ENCODE measurements at regions not wholly inside any gene's neighbourhood (a gene's known extent, or its start where the extent isn't known, plus 50 kb on each side); places are given as distances from the start of the nearest gene placed in this dataset.

GRCh38 chrX:6472652-6473342 lies 62.1 kb downstream of the VCX3A start:
- no peak for DNase-seq (ENCODE audit: low spot score)
- in situ Hi-C loops (cut with HindIII; ENCODE audit: low sequenced_read_pairs): no loop called here

- in situ Hi-C loops (cut with HindIII; ENCODE audit: low sequenced_read_pairs): no loop called here
- DNase-seq (ENCODE audit: low spot score): no peak
These were observed 66.2 kb downstream of the VCX3A start for GRCh38 chrX:6468706-6469105.

GRCh38 chrX:6465756-6466155 lies 69.2 kb downstream of the VCX3A start:
- in situ Hi-C loops (cut with HindIII; ENCODE audit: low sequenced_read_pairs): no loop called here
- DNase-seq (ENCODE audit: low spot score): no peak

- in situ Hi-C loops (cut with HindIII; ENCODE audit: low sequenced_read_pairs): no loop called here
- no peak for DNase-seq (ENCODE audit: low spot score)
These were observed 70.2 kb downstream of the VCX3A start for GRCh38 chrX:6464726-6465125.

- in situ Hi-C loops (cut with HindIII; ENCODE audit: low sequenced_read_pairs): no loop called here
- no peak for DNase-seq (ENCODE audit: low spot score)
These were observed 73.9 kb downstream of the VCX3A start for GRCh38 chrX:6460893-6461490.

GRCh38 chrX:6456196-6456595 lies 78.7 kb downstream of the VCX3A start:
- no peak for DNase-seq (ENCODE audit: low spot score)
- in situ Hi-C loops (cut with HindIII; ENCODE audit: low sequenced_read_pairs): no loop called here

GRCh38 chrX:6449946-6450345 lies 85.0 kb downstream of the VCX3A start:
- DNase-seq (ENCODE audit: low spot score): no peak
- in situ Hi-C loops (cut with HindIII; ENCODE audit: low sequenced_read_pairs): no loop called here

GRCh38 chrX:6448003-6448402 lies 86.9 kb downstream of the VCX3A start:
- in situ Hi-C loops (cut with HindIII; ENCODE audit: low sequenced_read_pairs): no loop called here
- DNase-seq (ENCODE audit: low spot score): peak; percentile 50

GRCh38 chrX:6446582-6446981 lies 88.3 kb downstream of the VCX3A start:
- DNase-seq (ENCODE audit: low spot score): no peak
- in situ Hi-C loops (cut with HindIII; ENCODE audit: low sequenced_read_pairs): no loop called here

GRCh38 chrX:6440648-6441047 lies 94.3 kb downstream of the VCX3A start:
- DNase-seq (ENCODE audit: low spot score): no peak
- in situ Hi-C loops (cut with HindIII; ENCODE audit: low sequenced_read_pairs): no loop called here

- in situ Hi-C loops (cut with HindIII; ENCODE audit: low sequenced_read_pairs): no loop called here
- DNase-seq (ENCODE audit: low spot score): no peak
These were observed 102.7 kb downstream of the VCX3A start for GRCh38 chrX:6432226-6432625.

GRCh38 chrX:6407542-6407941 lies 127.4 kb downstream of the VCX3A start:
- no peak for DNase-seq (ENCODE audit: low spot score)
- in situ Hi-C loops (cut with HindIII; ENCODE audit: low sequenced_read_pairs): no loop called here

- in situ Hi-C loops (cut with HindIII; ENCODE audit: low sequenced_read_pairs): no loop called here
- no peak for DNase-seq (ENCODE audit: low spot score)
These were observed 148.1 kb downstream of the VCX3A start for GRCh38 chrX:6386837-6387236.

GRCh38 chrX:6384921-6385320 lies 150.0 kb downstream of the VCX3A start:
- no peak for DNase-seq (ENCODE audit: low spot score)
- in situ Hi-C loops (cut with HindIII; ENCODE audit: low sequenced_read_pairs): no loop called here

GRCh38 chrX:6384371-6384770 lies 150.5 kb downstream of the VCX3A start:
- in situ Hi-C loops (cut with HindIII; ENCODE audit: low sequenced_read_pairs): no loop called here
- peak; percentile 1 for DNase-seq (ENCODE audit: low spot score)

GRCh38 chrX:6383917-6384316 lies 151.0 kb downstream of the VCX3A start:
- in situ Hi-C loops (cut with HindIII; ENCODE audit: low sequenced_read_pairs): no loop called here
- DNase-seq (ENCODE audit: low spot score): no peak

- in situ Hi-C loops (cut with HindIII; ENCODE audit: low sequenced_read_pairs): no loop called here
These were observed 151.4 kb downstream of the VCX3A start for GRCh38 chrX:6383488-6383887.

GRCh38 chrX:6382284-6382683 lies 152.6 kb downstream of the VCX3A start:
- in situ Hi-C loops (cut with HindIII; ENCODE audit: low sequenced_read_pairs): no loop called here
- DNase-seq (ENCODE audit: low spot score): no peak

More at GRCh38 chrX:6383488-6383887, 151.4 kb downstream of the VCX3A start:
- no peak for DNase-seq (ENCODE audit: low spot score)

GRCh38 chrX:6377103-6377764 lies 148.6 kb upstream of the NLGN4X start:
- in situ Hi-C loops (cut with HindIII; ENCODE audit: low sequenced_read_pairs): no loop called here
- no peak for DNase-seq (ENCODE audit: low spot score)

- in situ Hi-C loops (cut with HindIII; ENCODE audit: low sequenced_read_pairs): no loop called here
- no peak for DNase-seq (ENCODE audit: low spot score)
These were observed 145.9 kb upstream of the NLGN4X start for GRCh38 chrX:6374556-6374955.

GRCh38 chrX:6372981-6373380 lies 144.3 kb upstream of the NLGN4X start:
- DNase-seq (ENCODE audit: low spot score): no peak
- in situ Hi-C loops (cut with HindIII; ENCODE audit: low sequenced_read_pairs): no loop called here

All from G401 (cell line).